ENCODE measurements at regions not wholly inside any gene's neighbourhood (a gene's known extent, or its start where the extent isn't known, plus 50 kb on each side); places are given as distances from the start of the nearest gene placed in this dataset.

DNA sequence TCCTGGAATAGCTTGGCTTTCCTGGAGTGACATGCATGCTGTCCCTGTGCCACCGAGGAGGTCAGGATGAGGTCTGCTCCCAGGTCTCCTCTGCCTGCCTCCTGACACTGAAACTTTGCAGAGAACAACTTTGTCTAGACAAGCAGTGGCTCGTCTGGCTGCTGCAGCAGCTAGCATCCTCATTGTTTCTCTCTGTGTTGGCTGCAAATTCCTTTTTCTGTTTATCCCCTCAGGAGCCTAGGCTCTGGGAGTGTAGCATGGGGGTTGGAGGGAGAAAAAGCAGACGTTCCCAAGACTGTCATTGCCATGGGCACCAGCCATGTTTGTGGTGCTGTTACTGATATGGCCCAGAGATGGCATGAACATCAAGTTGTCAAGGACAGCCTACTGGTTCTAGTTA is 208.7 kb upstream of the LRIG1 start (continued):
- TF ChIP-seq, protein P1, sequence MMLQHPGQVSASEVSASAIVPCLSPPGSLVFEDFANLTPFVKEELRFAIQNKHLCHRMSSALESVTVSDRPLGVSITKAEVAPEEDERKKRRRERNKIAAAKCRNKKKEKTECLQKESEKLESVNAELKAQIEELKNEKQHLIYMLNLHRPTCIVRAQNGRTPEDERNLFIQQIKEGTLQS (IDR thresholded peaks at IDR 0.05; ENCODE audit: insufficient read depth, low read depth, low read length): no peak
- TF ChIP-seq ZNF274 (IDR thresholded peaks at IDR 0.05; ENCODE audit: borderline replicate concordance, extremely low read depth, low read length): no peak
- TF ChIP-seq BRCA1 (IDR thresholded peaks at IDR 0.05; ENCODE audit: low read depth, low read length): no peak

Measured in H1 (cell line).